ENCODE measurements at regions not wholly inside any gene's neighbourhood (a gene's known extent, or its start where the extent isn't known, plus 50 kb on each side); places are given as distances from the start of the nearest gene placed in this dataset.

DNA sequence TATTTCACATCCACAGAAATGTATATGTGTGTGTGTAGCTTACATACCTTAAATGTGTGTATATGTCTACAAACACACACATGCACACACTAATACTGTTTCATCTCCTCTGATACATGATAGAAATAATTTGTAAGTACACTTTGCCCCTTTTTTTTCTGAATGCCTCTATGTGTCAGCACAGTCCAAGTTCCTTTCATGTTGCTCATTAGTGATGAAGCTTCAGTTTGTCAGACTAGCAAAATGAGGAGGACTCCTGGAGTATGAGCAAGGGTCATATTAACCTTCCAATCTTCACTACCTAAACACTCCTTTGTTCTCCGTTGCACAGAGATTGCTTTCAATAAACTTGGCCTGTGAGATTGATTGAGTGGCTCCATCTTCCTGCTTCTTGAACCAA, 935.4 kb downstream of the MRPL39 start (continued):
- TF ChIP-seq, protein P1, sequence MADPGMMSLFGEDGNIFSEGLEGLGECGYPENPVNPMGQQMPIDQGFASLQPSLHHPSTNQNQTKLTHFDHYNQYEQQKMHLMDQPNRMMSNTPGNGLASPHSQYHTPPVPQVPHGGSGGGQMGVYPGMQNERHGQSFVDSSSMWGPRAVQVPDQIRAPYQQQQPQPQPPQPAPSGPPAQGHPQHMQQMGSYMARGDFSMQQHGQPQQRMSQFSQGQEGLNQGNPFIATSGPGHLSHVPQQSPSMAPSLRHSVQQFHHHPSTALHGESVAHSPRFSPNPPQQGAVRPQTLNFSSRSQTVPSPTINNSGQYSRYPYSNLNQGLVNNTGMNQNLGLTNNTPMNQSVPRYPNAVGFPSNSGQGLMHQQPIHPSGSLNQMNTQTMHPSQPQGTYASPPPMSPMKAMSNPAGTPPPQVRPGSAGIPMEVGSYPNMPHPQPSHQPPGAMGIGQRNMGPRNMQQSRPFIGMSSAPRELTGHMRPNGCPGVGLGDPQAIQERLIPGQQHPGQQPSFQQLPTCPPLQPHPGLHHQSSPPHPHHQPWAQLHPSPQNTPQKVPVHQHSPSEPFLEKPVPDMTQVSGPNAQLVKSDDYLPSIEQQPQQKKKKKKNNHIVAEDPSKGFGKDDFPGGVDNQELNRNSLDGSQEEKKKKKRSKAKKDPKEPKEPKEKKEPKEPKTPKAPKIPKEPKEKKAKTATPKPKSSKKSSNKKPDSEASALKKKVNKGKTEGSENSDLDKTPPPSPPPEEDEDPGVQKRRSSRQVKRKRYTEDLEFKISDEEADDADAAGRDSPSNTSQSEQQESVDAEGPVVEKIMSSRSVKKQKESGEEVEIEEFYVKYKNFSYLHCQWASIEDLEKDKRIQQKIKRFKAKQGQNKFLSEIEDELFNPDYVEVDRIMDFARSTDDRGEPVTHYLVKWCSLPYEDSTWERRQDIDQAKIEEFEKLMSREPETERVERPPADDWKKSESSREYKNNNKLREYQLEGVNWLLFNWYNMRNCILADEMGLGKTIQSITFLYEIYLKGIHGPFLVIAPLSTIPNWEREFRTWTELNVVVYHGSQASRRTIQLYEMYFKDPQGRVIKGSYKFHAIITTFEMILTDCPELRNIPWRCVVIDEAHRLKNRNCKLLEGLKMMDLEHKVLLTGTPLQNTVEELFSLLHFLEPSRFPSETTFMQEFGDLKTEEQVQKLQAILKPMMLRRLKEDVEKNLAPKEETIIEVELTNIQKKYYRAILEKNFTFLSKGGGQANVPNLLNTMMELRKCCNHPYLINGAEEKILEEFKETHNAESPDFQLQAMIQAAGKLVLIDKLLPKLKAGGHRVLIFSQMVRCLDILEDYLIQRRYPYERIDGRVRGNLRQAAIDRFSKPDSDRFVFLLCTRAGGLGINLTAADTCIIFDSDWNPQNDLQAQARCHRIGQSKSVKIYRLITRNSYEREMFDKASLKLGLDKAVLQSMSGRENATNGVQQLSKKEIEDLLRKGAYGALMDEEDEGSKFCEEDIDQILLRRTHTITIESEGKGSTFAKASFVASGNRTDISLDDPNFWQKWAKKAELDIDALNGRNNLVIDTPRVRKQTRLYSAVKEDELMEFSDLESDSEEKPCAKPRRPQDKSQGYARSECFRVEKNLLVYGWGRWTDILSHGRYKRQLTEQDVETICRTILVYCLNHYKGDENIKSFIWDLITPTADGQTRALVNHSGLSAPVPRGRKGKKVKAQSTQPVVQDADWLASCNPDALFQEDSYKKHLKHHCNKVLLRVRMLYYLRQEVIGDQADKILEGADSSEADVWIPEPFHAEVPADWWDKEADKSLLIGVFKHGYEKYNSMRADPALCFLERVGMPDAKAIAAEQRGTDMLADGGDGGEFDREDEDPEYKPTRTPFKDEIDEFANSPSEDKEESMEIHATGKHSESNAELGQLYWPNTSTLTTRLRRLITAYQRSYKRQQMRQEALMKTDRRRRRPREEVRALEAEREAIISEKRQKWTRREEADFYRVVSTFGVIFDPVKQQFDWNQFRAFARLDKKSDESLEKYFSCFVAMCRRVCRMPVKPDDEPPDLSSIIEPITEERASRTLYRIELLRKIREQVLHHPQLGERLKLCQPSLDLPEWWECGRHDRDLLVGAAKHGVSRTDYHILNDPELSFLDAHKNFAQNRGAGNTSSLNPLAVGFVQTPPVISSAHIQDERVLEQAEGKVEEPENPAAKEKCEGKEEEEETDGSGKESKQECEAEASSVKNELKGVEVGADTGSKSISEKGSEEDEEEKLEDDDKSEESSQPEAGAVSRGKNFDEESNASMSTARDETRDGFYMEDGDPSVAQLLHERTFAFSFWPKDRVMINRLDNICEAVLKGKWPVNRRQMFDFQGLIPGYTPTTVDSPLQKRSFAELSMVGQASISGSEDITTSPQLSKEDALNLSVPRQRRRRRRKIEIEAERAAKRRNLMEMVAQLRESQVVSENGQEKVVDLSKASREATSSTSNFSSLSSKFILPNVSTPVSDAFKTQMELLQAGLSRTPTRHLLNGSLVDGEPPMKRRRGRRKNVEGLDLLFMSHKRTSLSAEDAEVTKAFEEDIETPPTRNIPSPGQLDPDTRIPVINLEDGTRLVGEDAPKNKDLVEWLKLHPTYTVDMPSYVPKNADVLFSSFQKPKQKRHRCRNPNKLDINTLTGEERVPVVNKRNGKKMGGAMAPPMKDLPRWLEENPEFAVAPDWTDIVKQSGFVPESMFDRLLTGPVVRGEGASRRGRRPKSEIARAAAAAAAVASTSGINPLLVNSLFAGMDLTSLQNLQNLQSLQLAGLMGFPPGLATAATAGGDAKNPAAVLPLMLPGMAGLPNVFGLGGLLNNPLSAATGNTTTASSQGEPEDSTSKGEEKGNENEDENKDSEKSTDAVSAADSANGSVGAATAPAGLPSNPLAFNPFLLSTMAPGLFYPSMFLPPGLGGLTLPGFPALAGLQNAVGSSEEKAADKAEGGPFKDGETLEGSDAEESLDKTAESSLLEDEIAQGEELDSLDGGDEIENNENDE (IDR thresholded peaks at IDR 0.05; ENCODE audit: insufficient replicate concordance, low read length): no peak
- no peak for TF ChIP-seq NRF1 (IDR thresholded peaks at IDR 0.05; ENCODE audit: low read depth, low read length)
